HEK293 (cell line): ENCODE measurements at regions not wholly inside any gene's neighbourhood (a gene's known extent, or its start where the extent isn't known, plus 50 kb on each side); places are given as distances from the start of the nearest gene placed in this dataset.

ENCODE experiments used
- KLF16 ChIP-seq: fragments of 450-650 bp; formaldehyde crosslinking; IDR thresholded peaks from 2 replicates; pipeline ENCODE4 v1.5.1; 2017; ENCODE audit warnings: missing biosample characterization, missing genetic modification characterization
- YY2 ChIP-seq: fragments of 450-650 bp; formaldehyde crosslinking; IDR thresholded peaks from 2 replicates; pipeline ENCODE4 v1.5.1; 2016; ENCODE audit warnings: missing biosample characterization, missing genetic modification characterization
- TF ChIP-seq, protein P1 (sequence below): fragments of 450-650 bp; formaldehyde crosslinking; IDR thresholded peaks from 2 replicates; pipeline ENCODE4 v1.5.1; 2016; ENCODE audit warnings: missing biosample characterization, missing genetic modification characterization

DNA sequence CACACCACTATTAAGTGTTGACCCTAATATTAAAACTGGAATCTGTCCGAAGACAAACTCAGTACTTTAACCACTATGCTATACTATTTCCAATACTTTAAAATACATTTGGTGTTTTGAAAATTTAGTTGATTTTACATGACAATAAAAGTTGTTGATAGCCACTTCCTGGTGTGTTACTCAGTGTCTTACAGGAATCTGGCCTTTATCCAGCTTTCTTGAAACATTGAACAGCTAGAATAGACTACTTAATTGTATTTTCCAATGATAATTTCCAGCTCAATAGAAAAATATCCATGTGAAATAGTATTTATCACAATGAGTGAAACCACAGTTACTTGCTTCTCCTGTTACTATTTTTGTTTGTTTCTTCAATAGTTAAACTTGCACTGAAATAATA lies 369.6 kb upstream of the ADGRL4 start:
- TF ChIP-seq, protein P1, sequence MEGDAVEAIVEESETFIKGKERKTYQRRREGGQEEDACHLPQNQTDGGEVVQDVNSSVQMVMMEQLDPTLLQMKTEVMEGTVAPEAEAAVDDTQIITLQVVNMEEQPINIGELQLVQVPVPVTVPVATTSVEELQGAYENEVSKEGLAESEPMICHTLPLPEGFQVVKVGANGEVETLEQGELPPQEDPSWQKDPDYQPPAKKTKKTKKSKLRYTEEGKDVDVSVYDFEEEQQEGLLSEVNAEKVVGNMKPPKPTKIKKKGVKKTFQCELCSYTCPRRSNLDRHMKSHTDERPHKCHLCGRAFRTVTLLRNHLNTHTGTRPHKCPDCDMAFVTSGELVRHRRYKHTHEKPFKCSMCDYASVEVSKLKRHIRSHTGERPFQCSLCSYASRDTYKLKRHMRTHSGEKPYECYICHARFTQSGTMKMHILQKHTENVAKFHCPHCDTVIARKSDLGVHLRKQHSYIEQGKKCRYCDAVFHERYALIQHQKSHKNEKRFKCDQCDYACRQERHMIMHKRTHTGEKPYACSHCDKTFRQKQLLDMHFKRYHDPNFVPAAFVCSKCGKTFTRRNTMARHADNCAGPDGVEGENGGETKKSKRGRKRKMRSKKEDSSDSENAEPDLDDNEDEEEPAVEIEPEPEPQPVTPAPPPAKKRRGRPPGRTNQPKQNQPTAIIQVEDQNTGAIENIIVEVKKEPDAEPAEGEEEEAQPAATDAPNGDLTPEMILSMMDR (tag by site-specific recombination) = no peak
- TF ChIP-seq YY2 (tag by site-specific recombination) (no peak), KLF16 (tag by site-specific recombination) (no peak)
